ENCODE measurements at regions not wholly inside any gene's neighbourhood (a gene's known extent, or its start where the extent isn't known, plus 50 kb on each side); places are given as distances from the start of the nearest gene placed in this dataset.

DNA sequence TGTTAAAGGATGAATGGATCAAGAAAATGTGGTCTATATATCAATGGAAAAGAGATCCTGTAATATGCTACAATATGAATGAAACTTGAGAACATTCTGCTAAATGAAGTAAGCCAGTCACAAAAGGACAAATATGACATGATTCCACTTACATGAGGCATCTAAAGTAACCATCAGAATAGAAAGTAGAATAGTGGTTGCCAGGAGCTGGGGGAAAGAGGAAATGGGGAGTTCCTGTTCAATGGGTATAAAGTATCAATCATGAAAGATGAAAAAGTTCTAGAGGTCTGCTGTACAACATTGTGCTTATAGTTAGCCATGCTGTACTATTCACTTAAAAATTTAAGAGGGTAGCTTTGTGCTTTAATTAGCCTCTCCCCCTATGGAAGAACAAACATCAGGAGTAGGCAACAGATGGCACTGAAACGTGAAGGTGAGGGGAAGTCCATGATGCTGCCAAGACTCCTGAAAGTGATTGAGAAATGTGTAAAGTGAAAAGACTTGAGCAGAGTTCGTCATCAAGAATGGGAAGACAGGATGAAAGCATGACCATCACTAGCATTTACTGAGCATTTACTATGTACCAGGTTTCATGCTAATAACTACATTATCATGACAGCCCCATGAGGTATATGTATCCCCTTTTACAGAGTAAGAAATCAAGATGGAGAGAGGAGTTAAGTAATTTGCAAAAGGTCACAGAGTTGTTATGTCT, 167.2 kb downstream of the CYB561 start:
- H3K27me3 ChIP-seq (ENCODE audit: low read depth, low read length) = no peaks in the 10 kb centered on the region
- peaks cover 11% of the 10 kb centered on the region; the same call in 1 of the 2 replicates for H3K9me3 ChIP-seq (ENCODE audit: insufficient read depth, low read length)
- H2AFZ ChIP-seq (ENCODE audit: low read depth, low read length) = no peak overlapping the region
- no peaks in the 10 kb centered on the region for H4K20me1 ChIP-seq (ENCODE audit: insufficient read depth, low read length)
- peaks cover 67% of the 10 kb centered on the region for H3K4me1 ChIP-seq (ENCODE audit: low read length)
- peak overlapping the region; percentile 50 for H3K4me3 ChIP-seq (ENCODE audit: low read length)
- peak overlapping the region; percentile 64 for H3K9ac ChIP-seq (ENCODE audit: low read length)
- H3K79me2 ChIP-seq (ENCODE audit: low read length) = no peaks in the 10 kb centered on the region
- TF ChIP-seq, protein P1, sequence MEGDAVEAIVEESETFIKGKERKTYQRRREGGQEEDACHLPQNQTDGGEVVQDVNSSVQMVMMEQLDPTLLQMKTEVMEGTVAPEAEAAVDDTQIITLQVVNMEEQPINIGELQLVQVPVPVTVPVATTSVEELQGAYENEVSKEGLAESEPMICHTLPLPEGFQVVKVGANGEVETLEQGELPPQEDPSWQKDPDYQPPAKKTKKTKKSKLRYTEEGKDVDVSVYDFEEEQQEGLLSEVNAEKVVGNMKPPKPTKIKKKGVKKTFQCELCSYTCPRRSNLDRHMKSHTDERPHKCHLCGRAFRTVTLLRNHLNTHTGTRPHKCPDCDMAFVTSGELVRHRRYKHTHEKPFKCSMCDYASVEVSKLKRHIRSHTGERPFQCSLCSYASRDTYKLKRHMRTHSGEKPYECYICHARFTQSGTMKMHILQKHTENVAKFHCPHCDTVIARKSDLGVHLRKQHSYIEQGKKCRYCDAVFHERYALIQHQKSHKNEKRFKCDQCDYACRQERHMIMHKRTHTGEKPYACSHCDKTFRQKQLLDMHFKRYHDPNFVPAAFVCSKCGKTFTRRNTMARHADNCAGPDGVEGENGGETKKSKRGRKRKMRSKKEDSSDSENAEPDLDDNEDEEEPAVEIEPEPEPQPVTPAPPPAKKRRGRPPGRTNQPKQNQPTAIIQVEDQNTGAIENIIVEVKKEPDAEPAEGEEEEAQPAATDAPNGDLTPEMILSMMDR (IDR thresholded peaks at IDR 0.05; ENCODE audit: low read depth, low read length) = no peak
- TF ChIP-seq EZH2phosphoT487 (IDR thresholded peaks at IDR 0.05; ENCODE audit: low read depth) = no peak
- H3K4me2 ChIP-seq (ENCODE audit: low read length) = peak overlapping the region; percentile 69
- peak overlapping the region; percentile 94 for H3K27ac ChIP-seq (ENCODE audit: low read length)
- peaks cover 23% of the 10 kb centered on the region for H3K36me3 ChIP-seq (replicated peaks; ENCODE audit: low read depth, low read length)

DNA sequence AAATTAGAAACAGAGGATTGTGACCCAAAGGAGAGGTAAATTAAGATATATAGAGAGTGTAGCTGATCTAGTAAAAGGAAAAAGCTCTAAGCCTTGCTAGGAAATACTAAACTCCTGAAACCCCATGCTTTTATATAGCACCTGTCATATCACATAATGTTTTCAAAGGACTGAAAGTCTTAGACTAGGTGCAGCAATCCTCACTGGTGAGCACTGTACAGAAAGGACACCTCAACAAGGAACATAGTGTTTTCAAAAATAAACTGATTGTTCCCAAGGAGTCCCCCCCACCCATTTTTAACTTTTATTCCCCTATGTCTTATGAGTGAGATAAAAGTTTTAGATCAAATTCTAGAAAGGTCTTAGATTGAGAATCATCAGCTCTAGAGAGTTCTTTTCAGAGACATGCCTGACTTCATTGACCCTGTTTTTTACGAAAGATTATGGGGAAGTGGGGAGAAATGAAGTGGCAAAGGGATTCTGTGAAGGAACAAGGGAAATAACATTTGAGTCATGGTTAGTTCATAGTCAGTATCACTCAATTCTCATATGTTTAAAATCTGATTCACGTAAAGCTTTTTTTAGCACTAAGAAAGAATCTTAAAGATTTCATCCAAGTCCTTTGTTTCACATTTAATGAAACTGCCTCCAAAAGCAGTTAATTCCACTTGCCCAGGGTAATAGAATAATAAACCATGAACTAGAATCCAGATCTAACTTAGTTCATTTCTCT, 166.4 kb downstream of the CYB561 start:
- Histone ChIP-seq H3K4me3 (ENCODE audit: low read length) (peak overlapping the region; percentile 50), H3K79me2 (ENCODE audit: low read length) (no peaks in the 10 kb centered on the region), H4K20me1 (ENCODE audit: insufficient read depth, low read length) (no peaks in the 10 kb centered on the region), H2AFZ (ENCODE audit: low read depth, low read length) (no peak overlapping the region), H3K36me3 (replicated peaks; ENCODE audit: low read depth, low read length) (peaks cover 31% of the 10 kb centered on the region), H3K9me3 (ENCODE audit: insufficient read depth, low read length) (peaks cover 18% of the 10 kb centered on the region; the same call in 1 of the 2 replicates), H3K4me1 (ENCODE audit: low read length) (peaks cover 67% of the 10 kb centered on the region), H3K4me2 (ENCODE audit: low read length) (peak overlapping the region; percentile 69), H3K9ac (ENCODE audit: low read length) (peak overlapping the region; percentile 64), H3K27ac (ENCODE audit: low read length) (peak overlapping the region; percentile 94), H3K27me3 (ENCODE audit: low read depth, low read length) (no peaks in the 10 kb centered on the region)
- TF ChIP-seq, protein P1 (IDR thresholded peaks at IDR 0.05; ENCODE audit: low read depth, low read length) = no peak
- TF ChIP-seq EZH2phosphoT487 (IDR thresholded peaks at IDR 0.05; ENCODE audit: low read depth) = no peak

DNA sequence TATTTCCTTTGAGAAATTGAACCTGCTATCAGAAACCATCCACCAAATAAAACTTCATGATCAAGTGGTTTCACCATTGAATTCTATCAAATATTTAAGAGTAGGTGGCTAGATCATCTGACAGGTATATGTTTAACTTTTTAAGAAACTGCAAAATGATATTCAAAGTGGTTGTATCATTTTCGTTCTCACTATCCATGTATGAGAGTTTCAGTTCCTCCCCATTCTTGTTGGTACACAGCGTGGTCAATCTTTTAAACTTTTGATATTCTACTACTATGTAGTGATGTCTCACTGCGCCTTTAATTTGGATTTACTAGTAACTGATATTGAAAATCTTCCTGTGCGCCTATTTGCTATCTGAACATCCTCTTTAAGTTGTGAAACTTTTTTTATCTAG, 163.7 kb downstream of the CYB561 start:
- Histone ChIP-seq H3K4me1 (ENCODE audit: low read length) (peaks cover 61% of the 10 kb centered on the region), H3K4me3 (ENCODE audit: low read length) (0 out of 2 replicates have a peak overlapping the region, but pooled peaks have one; percentile 9), H2AFZ (ENCODE audit: low read depth, low read length) (no peak overlapping the region), H4K20me1 (ENCODE audit: insufficient read depth, low read length) (no peaks in the 10 kb centered on the region), H3K27ac (ENCODE audit: low read length) (peak overlapping the region; percentile 94), H3K79me2 (ENCODE audit: low read length) (no peaks in the 10 kb centered on the region), H3K9ac (ENCODE audit: low read length) (peak overlapping the region; percentile 46; the same call in 1 of the 2 replicates), H3K27me3 (ENCODE audit: low read depth, low read length) (no peaks in the 10 kb centered on the region), H3K4me2 (ENCODE audit: low read length) (peak overlapping the region; percentile 69), H3K36me3 (replicated peaks; ENCODE audit: low read depth, low read length) (peaks cover 55% of the 10 kb centered on the region), H3K9me3 (ENCODE audit: insufficient read depth, low read length) (peaks cover 37% of the 10 kb centered on the region; the same call in 1 of the 2 replicates)
- TF ChIP-seq, protein P1 (IDR thresholded peaks at IDR 0.05; ENCODE audit: low read depth, low read length) = no peak
- TF ChIP-seq EZH2phosphoT487 (IDR thresholded peaks at IDR 0.05; ENCODE audit: low read depth) = no peak

DNA sequence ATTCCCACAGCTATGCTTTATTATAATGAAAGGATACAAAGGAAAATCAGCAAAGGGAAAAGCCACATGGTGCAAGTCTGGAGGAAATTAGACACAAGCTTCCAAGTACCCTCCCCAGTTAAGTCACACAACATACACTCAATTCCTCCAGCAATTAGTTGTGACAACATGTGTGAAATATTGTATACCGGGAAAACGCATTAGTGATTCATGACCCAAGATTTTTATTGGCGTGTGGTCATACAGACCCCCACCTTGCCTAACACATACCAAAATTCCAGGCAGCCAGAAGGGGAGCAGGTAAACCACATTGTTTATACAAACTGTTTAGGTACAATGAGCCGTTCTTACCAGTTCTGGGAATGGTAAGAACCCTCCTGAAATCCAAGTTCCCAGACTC, 160.6 kb downstream of the CYB561 start:
- Histone ChIP-seq H3K4me1 (ENCODE audit: low read length) (peaks cover 57% of the 10 kb centered on the region), H3K79me2 (ENCODE audit: low read length) (no peaks in the 10 kb centered on the region), H3K27ac (ENCODE audit: low read length) (no peak overlapping the region), H3K9me3 (ENCODE audit: insufficient read depth, low read length) (peaks cover 45% of the 10 kb centered on the region; the same call in 1 of the 2 replicates), H4K20me1 (ENCODE audit: insufficient read depth, low read length) (no peaks in the 10 kb centered on the region), H3K4me3 (ENCODE audit: low read length) (no peak overlapping the region), H3K36me3 (replicated peaks; ENCODE audit: low read depth, low read length) (peaks cover 75% of the 10 kb centered on the region), H3K9ac (ENCODE audit: low read length) (no peak overlapping the region), H2AFZ (ENCODE audit: low read depth, low read length) (no peak overlapping the region), H3K27me3 (ENCODE audit: low read depth, low read length) (no peaks in the 10 kb centered on the region), H3K4me2 (ENCODE audit: low read length) (no peak overlapping the region)
- TF ChIP-seq, protein P1 (IDR thresholded peaks at IDR 0.05; ENCODE audit: low read depth, low read length) = no peak

All from OCI-LY3 (cell line).